DND-41 (cell line): ENCODE measurements at regions not wholly inside any gene's neighbourhood (a gene's known extent, or its start where the extent isn't known, plus 50 kb on each side); places are given as distances from the start of the nearest gene placed in this dataset.

Experiments
- ATAC-seq: fragments of 200-7000 bp; cut with Tn5 transposase; 3 replicates; pipeline ENCODE4 v1.9.1; 2021; ENCODE audit warnings: low read depth; ENCODE audit not compliant: insufficient read depth
- DNase-seq: peaks from one replicate; pipeline ENCODE4 v3.0.0-alpha.2; 2020
- H2AFZ ChIP-seq: 2 replicates; pipeline ENCODE4 v1.6.0; 2012; ENCODE audit warnings: low read depth, low read length
- H3K27ac ChIP-seq: 2 replicates; pipeline ENCODE4 v1.5.1; 2012; ENCODE audit warnings: low read length, inconsistent platforms
- H3K27me3 ChIP-seq: fragments of 200-600 bp; sonication (generic); 2 replicates; pipeline ENCODE4 v1.6.0; 2012; ENCODE audit warnings: low read length, mild to moderate bottlenecking, inconsistent platforms; ENCODE audit not compliant: insufficient read depth, poor library complexity
- H3K36me3 ChIP-seq: 2 replicates; pipeline ENCODE4 v1.5.1; 2012; ENCODE audit warnings: low read length, inconsistent platforms; ENCODE audit not compliant: insufficient read depth
- H3K4me1 ChIP-seq: 2 replicates; pipeline ENCODE4 v1.5.1; 2012; ENCODE audit warnings: mild to moderate bottlenecking, low read length; ENCODE audit not compliant: insufficient read depth
- H3K4me2 ChIP-seq: 2 replicates; pipeline ENCODE4 v1.6.0; 2012; ENCODE audit warnings: mild to moderate bottlenecking, moderate library complexity, low read length, inconsistent platforms; ENCODE audit not compliant: insufficient read depth
- H3K4me3 ChIP-seq, 2 experiments: fragments of 200-600 bp in 1 of 2; shearing (Covaris generic) in 1 of 2; 2 replicates each; pipeline ENCODE4 v1.5.1; 2012 to 2016; ENCODE audit warnings: inconsistent platforms in 2 of 2, low read length in 2 of 2, mild to moderate bottlenecking in 2 of 2, low read depth in 1 of 2, moderate library complexity in 1 of 2
- H3K79me2 ChIP-seq: 2 replicates; pipeline ENCODE4 v1.6.0; 2012; ENCODE audit warnings: low read length, inconsistent platforms; ENCODE audit not compliant: insufficient read depth
- H3K9ac ChIP-seq: 2 replicates; pipeline ENCODE4 v1.6.0; 2012; ENCODE audit warnings: low read depth, mild to moderate bottlenecking, inconsistent platforms, low read length, moderate library complexity
- H3K9me3 ChIP-seq: 2 replicates; pipeline ENCODE4 v1.5.1; 2012; ENCODE audit warnings: low read length, moderate library complexity, mild to moderate bottlenecking, inconsistent platforms; ENCODE audit not compliant: insufficient read depth, severe bottlenecking
- H4K20me1 ChIP-seq: 2 replicates; pipeline ENCODE4 v1.6.0; 2012; ENCODE audit warnings: low read length; ENCODE audit not compliant: insufficient read depth
- CTCF ChIP-seq: IDR thresholded peaks from 2 replicates; pipeline ENCODE4 v1.5.1; 2012; ENCODE audit warnings: borderline replicate concordance, low read length, moderate library complexity, mild to moderate bottlenecking; ENCODE audit not compliant: poor library complexity, severe bottlenecking; ENCODE audit errors: extremely low read depth
- EZH2 ChIP-seq: IDR thresholded peaks from 3 replicates; pipeline ENCODE4 v1.6.1; 2012; ENCODE audit warnings: borderline replicate concordance, low read depth, mild to moderate bottlenecking, moderate library complexity, low read length, inconsistent platforms; ENCODE audit not compliant: severe bottlenecking

- Histone ChIP-seq H3K27ac (no peak overlapping the region), H3K4me2 (no peak overlapping the region), H4K20me1 (peaks cover 3% of the 10 kb centered on the region; the same call in 1 of the 2 replicates), H3K4me1 (no peaks in the 10 kb centered on the region), H3K4me3 (no peak overlapping the region), H2AFZ (no peak overlapping the region), H3K36me3 (no peaks in the 10 kb centered on the region), H3K9me3 (no peaks in the 10 kb centered on the region), H3K79me2 (no peaks in the 10 kb centered on the region), H3K9ac (no peak overlapping the region), H3K27me3 (no peaks in the 10 kb centered on the region)
- ATAC-seq (no peak), DNase-seq (no peak)
- TF ChIP-seq CTCF (no peak), EZH2 (no peak)
These were observed 175.4 kb downstream of the WSCD1 start for GRCh38 chr17:6245301-6246177.

GRCh38 chr17:6244796-6245195 lies 174.6 kb downstream of the WSCD1 start:
- H3K9me3 ChIP-seq = no peaks in the 10 kb centered on the region
- no peak overlapping the region for H3K4me2 ChIP-seq
- H3K4me3 ChIP-seq = no peak overlapping the region
- no peaks in the 10 kb centered on the region for H3K79me2 ChIP-seq
- H3K4me1 ChIP-seq = no peaks in the 10 kb centered on the region
- H3K27ac ChIP-seq = no peak overlapping the region
- H3K9ac ChIP-seq = no peak overlapping the region
- no peak overlapping the region for H2AFZ ChIP-seq
- no peaks in the 10 kb centered on the region for H3K36me3 ChIP-seq
- H4K20me1 ChIP-seq = peaks cover 5% of the 10 kb centered on the region; the same call in 1 of the 2 replicates
- ATAC-seq (no peak), DNase-seq (no peak)
- no peaks in the 10 kb centered on the region for H3K27me3 ChIP-seq
- TF ChIP-seq EZH2 (no peak), CTCF (no peak)

GRCh38 chr17:6244253-6244652 lies 174.1 kb downstream of the WSCD1 start:
- H3K27ac ChIP-seq = no peak overlapping the region
- H3K36me3 ChIP-seq = no peaks in the 10 kb centered on the region
- H3K9me3 ChIP-seq = no peaks in the 10 kb centered on the region
- no peaks in the 10 kb centered on the region for H3K4me1 ChIP-seq
- H4K20me1 ChIP-seq = peaks cover 5% of the 10 kb centered on the region; the same call in 1 of the 2 replicates
- H3K4me2 ChIP-seq = no peak overlapping the region
- no peaks in the 10 kb centered on the region for H3K27me3 ChIP-seq
- no peak overlapping the region for H3K4me3 ChIP-seq
- ATAC-seq (no peak), DNase-seq (no peak)
- TF ChIP-seq EZH2 = no peak
- TF ChIP-seq CTCF = no peak
- H3K9ac ChIP-seq = no peak overlapping the region
- no peaks in the 10 kb centered on the region for H3K79me2 ChIP-seq
- H2AFZ ChIP-seq = no peak overlapping the region
